ENCODE measurements at regions not wholly inside any gene's neighbourhood (a gene's known extent, or its start where the extent isn't known, plus 50 kb on each side); places are given as distances from the start of the nearest gene placed in this dataset.

DNA sequence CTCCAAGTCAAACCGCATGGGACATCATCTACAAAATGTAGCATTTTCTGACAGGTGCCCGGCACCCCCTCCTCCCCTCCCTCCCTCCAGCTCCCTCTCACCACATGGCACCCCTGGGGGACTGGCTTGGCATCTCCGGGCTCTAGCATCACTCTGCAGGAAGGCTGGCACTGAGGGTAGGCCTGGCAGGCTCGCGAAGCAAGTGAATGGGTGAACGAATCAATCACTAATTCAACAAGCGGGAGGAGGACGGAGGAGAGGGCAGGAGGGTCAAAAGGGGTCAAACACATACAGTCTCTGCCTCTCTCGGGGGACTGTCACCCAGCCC, 155.7 kb downstream of the NUP210 start:
- TF ChIP-seq CREB1 (CRISPR knock-in tag; IDR thresholded peaks at IDR 0.05; ENCODE audit: low read depth) (no peak), EZH2 (IDR thresholded peaks at IDR 0.05; ENCODE audit: low read depth, unreplicated experiment) (no peak), POLR2AphosphoS5 (IDR thresholded peaks at IDR 0.05; ENCODE audit: low read depth) (no peak)
- TF ChIP-seq, protein P1, sequence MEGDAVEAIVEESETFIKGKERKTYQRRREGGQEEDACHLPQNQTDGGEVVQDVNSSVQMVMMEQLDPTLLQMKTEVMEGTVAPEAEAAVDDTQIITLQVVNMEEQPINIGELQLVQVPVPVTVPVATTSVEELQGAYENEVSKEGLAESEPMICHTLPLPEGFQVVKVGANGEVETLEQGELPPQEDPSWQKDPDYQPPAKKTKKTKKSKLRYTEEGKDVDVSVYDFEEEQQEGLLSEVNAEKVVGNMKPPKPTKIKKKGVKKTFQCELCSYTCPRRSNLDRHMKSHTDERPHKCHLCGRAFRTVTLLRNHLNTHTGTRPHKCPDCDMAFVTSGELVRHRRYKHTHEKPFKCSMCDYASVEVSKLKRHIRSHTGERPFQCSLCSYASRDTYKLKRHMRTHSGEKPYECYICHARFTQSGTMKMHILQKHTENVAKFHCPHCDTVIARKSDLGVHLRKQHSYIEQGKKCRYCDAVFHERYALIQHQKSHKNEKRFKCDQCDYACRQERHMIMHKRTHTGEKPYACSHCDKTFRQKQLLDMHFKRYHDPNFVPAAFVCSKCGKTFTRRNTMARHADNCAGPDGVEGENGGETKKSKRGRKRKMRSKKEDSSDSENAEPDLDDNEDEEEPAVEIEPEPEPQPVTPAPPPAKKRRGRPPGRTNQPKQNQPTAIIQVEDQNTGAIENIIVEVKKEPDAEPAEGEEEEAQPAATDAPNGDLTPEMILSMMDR (conservative IDR thresholded peaks at IDR 0.05; ENCODE audit: low read depth in 2 of 2) = no peak
- TF ChIP-seq, protein P2, sequence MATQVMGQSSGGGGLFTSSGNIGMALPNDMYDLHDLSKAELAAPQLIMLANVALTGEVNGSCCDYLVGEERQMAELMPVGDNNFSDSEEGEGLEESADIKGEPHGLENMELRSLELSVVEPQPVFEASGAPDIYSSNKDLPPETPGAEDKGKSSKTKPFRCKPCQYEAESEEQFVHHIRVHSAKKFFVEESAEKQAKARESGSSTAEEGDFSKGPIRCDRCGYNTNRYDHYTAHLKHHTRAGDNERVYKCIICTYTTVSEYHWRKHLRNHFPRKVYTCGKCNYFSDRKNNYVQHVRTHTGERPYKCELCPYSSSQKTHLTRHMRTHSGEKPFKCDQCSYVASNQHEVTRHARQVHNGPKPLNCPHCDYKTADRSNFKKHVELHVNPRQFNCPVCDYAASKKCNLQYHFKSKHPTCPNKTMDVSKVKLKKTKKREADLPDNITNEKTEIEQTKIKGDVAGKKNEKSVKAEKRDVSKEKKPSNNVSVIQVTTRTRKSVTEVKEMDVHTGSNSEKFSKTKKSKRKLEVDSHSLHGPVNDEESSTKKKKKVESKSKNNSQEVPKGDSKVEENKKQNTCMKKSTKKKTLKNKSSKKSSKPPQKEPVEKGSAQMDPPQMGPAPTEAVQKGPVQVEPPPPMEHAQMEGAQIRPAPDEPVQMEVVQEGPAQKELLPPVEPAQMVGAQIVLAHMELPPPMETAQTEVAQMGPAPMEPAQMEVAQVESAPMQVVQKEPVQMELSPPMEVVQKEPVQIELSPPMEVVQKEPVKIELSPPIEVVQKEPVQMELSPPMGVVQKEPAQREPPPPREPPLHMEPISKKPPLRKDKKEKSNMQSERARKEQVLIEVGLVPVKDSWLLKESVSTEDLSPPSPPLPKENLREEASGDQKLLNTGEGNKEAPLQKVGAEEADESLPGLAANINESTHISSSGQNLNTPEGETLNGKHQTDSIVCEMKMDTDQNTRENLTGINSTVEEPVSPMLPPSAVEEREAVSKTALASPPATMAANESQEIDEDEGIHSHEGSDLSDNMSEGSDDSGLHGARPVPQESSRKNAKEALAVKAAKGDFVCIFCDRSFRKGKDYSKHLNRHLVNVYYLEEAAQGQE (IDR thresholded peaks at IDR 0.05; ENCODE audit: unreplicated experiment) = no peak
